Breast epithelium (tissue), 3 donors: ENCODE measurements at regions not wholly inside any gene's neighbourhood (a gene's known extent, or its start where the extent isn't known, plus 50 kb on each side); places are given as distances from the start of the nearest gene placed in this dataset.

Experiments used
- CTCF ChIP-seq, 3 donors: fragments of 450-650 bp; IDR thresholded peaks; one replicate each; pipeline ENCODE4 v1.5.1; 2016 to 2017; ENCODE audit warnings: antibody characterized with exemption in 3 of 3, mild to moderate bottlenecking in 3 of 3, moderate library complexity in 3 of 3
- POLR2AphosphoS5 ChIP-seq, 3 donors: sonication (generic); formaldehyde crosslinking; IDR thresholded peaks; one replicate each; pipeline ENCODE4 v1.6.1; 2017; ENCODE audit warnings: antibody characterized with exemption in 3 of 3

DNA sequence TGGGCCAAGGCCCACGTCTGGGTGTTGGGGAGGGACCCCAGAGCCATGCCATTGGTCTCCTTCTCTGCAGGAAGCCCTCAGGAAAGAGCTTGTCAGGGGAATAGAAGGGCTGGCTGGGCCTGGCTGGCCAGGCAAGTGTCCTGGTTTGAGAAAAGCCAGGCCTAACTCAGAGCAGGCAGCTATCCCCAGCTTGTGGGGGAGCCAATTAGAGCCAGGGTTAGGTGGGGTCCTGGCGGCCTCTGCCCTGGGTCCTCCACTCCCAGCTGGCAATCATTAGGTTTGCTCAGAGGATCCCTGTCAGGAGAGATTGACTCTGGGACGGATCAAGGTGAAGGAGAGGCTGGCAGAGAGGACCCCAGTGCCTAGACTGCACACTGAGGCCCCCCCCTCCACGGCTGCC, 64.8 kb downstream of the PJA1 start:
- TF ChIP-seq CTCF (IDR thresholded peaks at IDR 0.05) (no peak), POLR2AphosphoS5 (IDR thresholded peaks at IDR 0.05) (no peak)
